IPS-NIHi7 (cell line): ENCODE measurements at regions not wholly inside any gene's neighbourhood (a gene's known extent, or its start where the extent isn't known, plus 50 kb on each side); places are given as distances from the start of the nearest gene placed in this dataset.
"Not testable (repeated sequence)": the region's sequence is repeated elsewhere in the genome, so short reads cannot be mapped to it uniquely, and the experiment has no call there.

ENCODE experiments used
- DNase-seq: peaks from one replicate; pipeline ENCODE4 v3.0.0; 2012; ENCODE audit warnings: mixed read lengths; ENCODE audit errors: extremely low spot score

GRCh38 chr3:17908399-17909191 lies 166.2 kb upstream of the TBC1D5 start:
- DNase-seq: no peak

GRCh38 chr3:17905996-17906395 lies 163.6 kb upstream of the TBC1D5 start:
- no peak for DNase-seq

GRCh38 chr3:17901893-17902292 lies 159.5 kb upstream of the TBC1D5 start:
- DNase-seq: no peak

- DNase-seq: peak; percentile 35
These were observed 152.1 kb upstream of the TBC1D5 start for GRCh38 chr3:17894434-17895060.

GRCh38 chr3:17891139-17891856 lies 148.9 kb upstream of the TBC1D5 start:
- no peak for DNase-seq

GRCh38 chr3:17885986-17886385 lies 143.6 kb upstream of the TBC1D5 start:
- DNase-seq: no peak

GRCh38 chr3:17882981-17883380 lies 140.6 kb upstream of the TBC1D5 start:
- DNase-seq: no peak

GRCh38 chr3:17877299-17877698 lies 134.9 kb upstream of the TBC1D5 start:
- no peak for DNase-seq

GRCh38 chr3:17874636-17875035 lies 132.2 kb upstream of the TBC1D5 start:
- no peak for DNase-seq

GRCh38 chr3:17872457-17872856 lies 130.0 kb upstream of the TBC1D5 start:
- no peak for DNase-seq

GRCh38 chr3:17865631-17866030 lies 123.2 kb upstream of the TBC1D5 start:
- DNase-seq: no peak

GRCh38 chr3:17861476-17861875 lies 119.0 kb upstream of the TBC1D5 start:
- DNase-seq: no peak

GRCh38 chr3:17860840-17861471 lies 118.5 kb upstream of the TBC1D5 start:
- DNase-seq: not testable (repeated sequence)

- no peak for DNase-seq
These were observed 109.8 kb upstream of the TBC1D5 start for GRCh38 chr3:17852217-17852616.

- DNase-seq: no peak
These were observed 108.0 kb upstream of the TBC1D5 start for GRCh38 chr3:17850448-17850847.

- DNase-seq: no peak
These were observed 105.7 kb upstream of the TBC1D5 start for GRCh38 chr3:17848102-17848501.

- no peak for DNase-seq
These were observed 104.7 kb upstream of the TBC1D5 start for GRCh38 chr3:17847156-17847555.

- peak; percentile 32 for DNase-seq
These were observed 104.0 kb upstream of the TBC1D5 start for GRCh38 chr3:17846466-17846865.

GRCh38 chr3:17845026-17845812 lies 102.8 kb upstream of the TBC1D5 start:
- no peak for DNase-seq

- DNase-seq: no peak
These were observed 101.8 kb upstream of the TBC1D5 start for GRCh38 chr3:17844236-17844635.

GRCh38 chr3:17841190-17841828 lies 98.9 kb upstream of the TBC1D5 start:
- peak; percentile 89 for DNase-seq
